Activated naive CD4-positive, alpha-beta T cell treated with anti-CD3 and anti-CD28 coated beads, Interleukin-2, amount 10 ng/mL, durations not matched to agents 7 days and 5 days (primary cell): ENCODE measurements at regions not wholly inside any gene's neighbourhood (a gene's known extent, or its start where the extent isn't known, plus 50 kb on each side); places are given as distances from the start of the nearest gene placed in this dataset.

Experiments used
- CTCF ChIA-PET: fragments of 350-600 bp; sonication (Branson Sonifier 250); formaldehyde crosslinking; loops from one replicate; lab custom pipeline; 2021; ENCODE audit warnings: antibody characterized with exemption; lab: Charles Lee
- DNase-seq: peaks from one replicate; pipeline ENCODE4 v3.0.0-alpha.2; 2020
- H3K27ac Mint-ChIP-seq: one replicate; pipeline ENCODE4 v1.8.0; 2021; ENCODE audit warnings: mild to moderate bottlenecking, moderate library complexity, mixed read lengths
- H3K27me3 Mint-ChIP-seq: one replicate; pipeline ENCODE4 v1.8.0; 2021; ENCODE audit warnings: mild to moderate bottlenecking, mixed read lengths
- H3K36me3 Mint-ChIP-seq: one replicate; pipeline ENCODE4 v1.8.0; 2021; ENCODE audit warnings: mixed read lengths
- H3K4me1 Mint-ChIP-seq: one replicate; pipeline ENCODE4 v1.8.0; 2021; ENCODE audit warnings: mixed read lengths
- H3K4me3 Mint-ChIP-seq: one replicate; pipeline ENCODE4 v1.8.0; 2021; ENCODE audit warnings: mild to moderate bottlenecking, moderate library complexity, mixed read lengths
- H3K9me3 Mint-ChIP-seq: one replicate; pipeline ENCODE4 v1.8.0; 2021; ENCODE audit warnings: mixed read lengths

- H3K9me3 Mint-ChIP-seq: no peaks in the 10 kb centered on the region
- no peak overlapping the region for H3K4me3 Mint-ChIP-seq
- H3K36me3 Mint-ChIP-seq: no peaks in the 10 kb centered on the region
- H3K4me1 Mint-ChIP-seq: no peaks in the 10 kb centered on the region
- CTCF ChIA-PET: interaction anchor here (1.1 kb wide), 1 partner anchor 109 kb away, joined by 5 read pairs; no protein-coding TSS in a partner anchor
- no peak overlapping the region for H3K27ac Mint-ChIP-seq
- no peaks in the 10 kb centered on the region for H3K27me3 Mint-ChIP-seq
- no peak for DNase-seq
Measured at GRCh38 chr2:527581-527980, 149.6 kb downstream of the TMEM18 start.

GRCh38 chr2:526918-527317, 150.3 kb downstream of the TMEM18 start:
- Mint-ChIP-seq H3K36me3 (no peaks in the 10 kb centered on the region), H3K4me3 (no peak overlapping the region), H3K4me1 (no peaks in the 10 kb centered on the region), H3K9me3 (no peaks in the 10 kb centered on the region), H3K27me3 (no peaks in the 10 kb centered on the region), H3K27ac (no peak overlapping the region)
- DNase-seq: no peak
- CTCF ChIA-PET: interaction anchor here (1.1 kb wide), 1 partner anchor 110 kb away, joined by 5 read pairs; no protein-coding TSS in a partner anchor

- H3K4me1 Mint-ChIP-seq: no peaks in the 10 kb centered on the region
- no peak overlapping the region for H3K27ac Mint-ChIP-seq
- no peaks in the 10 kb centered on the region for H3K9me3 Mint-ChIP-seq
- CTCF ChIA-PET: no interaction called here
- DNase-seq: no peak
- H3K4me3 Mint-ChIP-seq: no peak overlapping the region
- H3K36me3 Mint-ChIP-seq: no peaks in the 10 kb centered on the region
- H3K27me3 Mint-ChIP-seq: no peaks in the 10 kb centered on the region
Measured at GRCh38 chr2:525611-526010, 151.6 kb downstream of the TMEM18 start.

- no peaks in the 10 kb centered on the region for H3K9me3 Mint-ChIP-seq
- CTCF ChIA-PET: no interaction called here
- no peaks in the 10 kb centered on the region for H3K27me3 Mint-ChIP-seq
- no peak overlapping the region for H3K27ac Mint-ChIP-seq
- no peaks in the 10 kb centered on the region for H3K36me3 Mint-ChIP-seq
- no peak overlapping the region for H3K4me3 Mint-ChIP-seq
- H3K4me1 Mint-ChIP-seq: no peaks in the 10 kb centered on the region
- DNase-seq: no peak
Measured at GRCh38 chr2:525021-525420, 152.2 kb downstream of the TMEM18 start.

GRCh38 chr2:524442-524841, 152.8 kb downstream of the TMEM18 start:
- CTCF ChIA-PET: no interaction called here
- no peaks in the 10 kb centered on the region for H3K4me1 Mint-ChIP-seq

GRCh38 chr2:523698-524270, 153.4 kb downstream of the TMEM18 start:
- Mint-ChIP-seq H3K4me3 (no peak overlapping the region), H3K27me3 (no peaks in the 10 kb centered on the region), H3K36me3 (no peaks in the 10 kb centered on the region), H3K9me3 (no peaks in the 10 kb centered on the region), H3K27ac (no peak overlapping the region), H3K4me1 (no peaks in the 10 kb centered on the region)
- CTCF ChIA-PET: no interaction called here
- DNase-seq: no peak

More at GRCh38 chr2:524442-524841, 152.8 kb downstream of the TMEM18 start:
- Mint-ChIP-seq H3K27me3 (no peaks in the 10 kb centered on the region), H3K27ac (no peak overlapping the region), H3K4me3 (no peak overlapping the region), H3K36me3 (no peaks in the 10 kb centered on the region), H3K9me3 (no peaks in the 10 kb centered on the region)
- DNase-seq: no peak

- H3K36me3 Mint-ChIP-seq: no peaks in the 10 kb centered on the region
- CTCF ChIA-PET: no interaction called here
Measured at GRCh38 chr2:522776-523175, 154.4 kb downstream of the TMEM18 start.

GRCh38 chr2:521853-522530, 155.2 kb downstream of the TMEM18 start:
- H3K4me1 Mint-ChIP-seq: no peaks in the 10 kb centered on the region
- no peaks in the 10 kb centered on the region for H3K9me3 Mint-ChIP-seq
- no peak overlapping the region for H3K27ac Mint-ChIP-seq
- DNase-seq: no peak
- no peak overlapping the region for H3K4me3 Mint-ChIP-seq
- no peaks in the 10 kb centered on the region for H3K36me3 Mint-ChIP-seq
- CTCF ChIA-PET: no interaction called here
- H3K27me3 Mint-ChIP-seq: no peaks in the 10 kb centered on the region

More at GRCh38 chr2:522776-523175, 154.4 kb downstream of the TMEM18 start:
- Mint-ChIP-seq H3K4me3 (no peak overlapping the region), H3K27ac (no peak overlapping the region), H3K4me1 (no peaks in the 10 kb centered on the region), H3K9me3 (no peaks in the 10 kb centered on the region), H3K27me3 (no peaks in the 10 kb centered on the region)
- DNase-seq: no peak

GRCh38 chr2:520663-521340, 156.4 kb downstream of the TMEM18 start:
- CTCF ChIA-PET: no interaction called here
- H3K4me3 Mint-ChIP-seq: no peak overlapping the region

GRCh38 chr2:516944-517343, 160.3 kb downstream of the TMEM18 start:
- H3K36me3 Mint-ChIP-seq: no peaks in the 10 kb centered on the region
- DNase-seq: no peak
- no peak overlapping the region for H3K4me3 Mint-ChIP-seq
- peaks cover 6% of the 10 kb centered on the region for H3K27me3 Mint-ChIP-seq
- H3K4me1 Mint-ChIP-seq: no peaks in the 10 kb centered on the region
- H3K27ac Mint-ChIP-seq: no peak overlapping the region
- CTCF ChIA-PET: no interaction called here
- no peaks in the 10 kb centered on the region for H3K9me3 Mint-ChIP-seq

More at GRCh38 chr2:520663-521340, 156.4 kb downstream of the TMEM18 start:
- Mint-ChIP-seq H3K27ac (no peak overlapping the region), H3K4me1 (no peaks in the 10 kb centered on the region), H3K9me3 (no peaks in the 10 kb centered on the region), H3K27me3 (peaks cover 4% of the 10 kb centered on the region), H3K36me3 (no peaks in the 10 kb centered on the region)
- no peak for DNase-seq

- Mint-ChIP-seq H3K4me1 (no peaks in the 10 kb centered on the region), H3K9me3 (no peaks in the 10 kb centered on the region), H3K27me3 (peaks cover 6% of the 10 kb centered on the region), H3K4me3 (no peak overlapping the region), H3K27ac (no peak overlapping the region), H3K36me3 (no peaks in the 10 kb centered on the region)
- CTCF ChIA-PET: no interaction called here
- no peak for DNase-seq
Measured at GRCh38 chr2:516131-516530, 161.1 kb downstream of the TMEM18 start.

GRCh38 chr2:515441-516127, 161.6 kb downstream of the TMEM18 start:
- DNase-seq: no peak
- CTCF ChIA-PET: interaction anchor here (0.9 kb wide), 1 partner anchor 10 kb away, joined by 3 read pairs; no protein-coding TSS in a partner anchor
- Mint-ChIP-seq H3K9me3 (no peaks in the 10 kb centered on the region), H3K36me3 (no peaks in the 10 kb centered on the region), H3K4me1 (no peaks in the 10 kb centered on the region), H3K4me3 (no peak overlapping the region), H3K27me3 (peaks cover 6% of the 10 kb centered on the region), H3K27ac (no peak overlapping the region)

GRCh38 chr2:513981-514706, 163.1 kb downstream of the TMEM18 start:
- Mint-ChIP-seq H3K4me3 (no peak overlapping the region), H3K27me3 (peaks cover 6% of the 10 kb centered on the region), H3K36me3 (no peaks in the 10 kb centered on the region), H3K9me3 (no peaks in the 10 kb centered on the region), H3K4me1 (no peaks in the 10 kb centered on the region), H3K27ac (no peak overlapping the region)
- no peak for DNase-seq
- CTCF ChIA-PET: no interaction called here

GRCh38 chr2:510839-511238, 166.4 kb downstream of the TMEM18 start:
- Mint-ChIP-seq H3K9me3 (no peaks in the 10 kb centered on the region), H3K4me1 (no peaks in the 10 kb centered on the region), H3K4me3 (no peak overlapping the region), H3K27me3 (peaks cover 2% of the 10 kb centered on the region), H3K36me3 (no peaks in the 10 kb centered on the region), H3K27ac (no peak overlapping the region)
- DNase-seq: no peak
- CTCF ChIA-PET: no interaction called here
